PC-9 (cell line): ENCODE measurements at regions not wholly inside any gene's neighbourhood (a gene's known extent, or its start where the extent isn't known, plus 50 kb on each side); places are given as distances from the start of the nearest gene placed in this dataset.

Experiments used
- EZH2 ChIP-seq: fragments of 200-600 bp; sonication (generic); IDR thresholded peaks from 2 replicates; pipeline ENCODE4 v1.8.0; 2017; ENCODE audit warnings: antibody characterized with exemption, low read depth
- TF ChIP-seq, protein P1 (sequence below): fragments of 200-600 bp; sonication (generic); conservative IDR thresholded peaks from 2 replicates; pipeline ENCODE4 v1.6.1; 2017; ENCODE audit warnings: mixed run types, antibody characterized with exemption, mild to moderate bottlenecking, moderate library complexity

DNA sequence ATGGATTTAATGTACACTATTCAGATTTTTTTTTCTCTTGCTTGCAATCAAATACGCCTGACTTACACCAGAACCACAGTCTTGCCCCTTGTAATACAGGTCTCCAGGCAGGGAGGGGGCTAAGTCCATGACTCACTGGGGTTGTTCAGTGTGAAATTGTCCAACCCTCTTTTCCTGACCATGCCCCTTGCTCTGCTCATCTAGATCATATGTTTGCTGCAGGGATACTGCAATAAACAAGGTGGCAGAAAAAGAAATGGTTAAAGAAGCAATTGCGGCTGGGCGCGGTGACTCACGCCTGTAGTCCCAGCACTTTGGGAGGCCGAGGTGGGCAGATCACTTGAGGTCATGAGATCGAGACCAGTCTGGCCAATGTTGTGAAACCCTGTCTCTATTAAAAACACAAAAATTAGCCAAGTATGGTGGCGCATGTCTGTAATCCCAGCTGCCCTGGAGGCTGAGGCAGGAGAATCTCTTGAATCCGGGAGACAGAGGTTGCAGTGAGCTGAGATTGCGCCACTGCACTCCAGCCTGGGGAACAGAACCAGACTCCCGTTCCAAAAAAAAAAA is 85.5 kb downstream of the TMEM130 start:
- TF ChIP-seq, protein P1, sequence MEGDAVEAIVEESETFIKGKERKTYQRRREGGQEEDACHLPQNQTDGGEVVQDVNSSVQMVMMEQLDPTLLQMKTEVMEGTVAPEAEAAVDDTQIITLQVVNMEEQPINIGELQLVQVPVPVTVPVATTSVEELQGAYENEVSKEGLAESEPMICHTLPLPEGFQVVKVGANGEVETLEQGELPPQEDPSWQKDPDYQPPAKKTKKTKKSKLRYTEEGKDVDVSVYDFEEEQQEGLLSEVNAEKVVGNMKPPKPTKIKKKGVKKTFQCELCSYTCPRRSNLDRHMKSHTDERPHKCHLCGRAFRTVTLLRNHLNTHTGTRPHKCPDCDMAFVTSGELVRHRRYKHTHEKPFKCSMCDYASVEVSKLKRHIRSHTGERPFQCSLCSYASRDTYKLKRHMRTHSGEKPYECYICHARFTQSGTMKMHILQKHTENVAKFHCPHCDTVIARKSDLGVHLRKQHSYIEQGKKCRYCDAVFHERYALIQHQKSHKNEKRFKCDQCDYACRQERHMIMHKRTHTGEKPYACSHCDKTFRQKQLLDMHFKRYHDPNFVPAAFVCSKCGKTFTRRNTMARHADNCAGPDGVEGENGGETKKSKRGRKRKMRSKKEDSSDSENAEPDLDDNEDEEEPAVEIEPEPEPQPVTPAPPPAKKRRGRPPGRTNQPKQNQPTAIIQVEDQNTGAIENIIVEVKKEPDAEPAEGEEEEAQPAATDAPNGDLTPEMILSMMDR = no peak
- TF ChIP-seq EZH2 = no peak
